Stimulated activated CD4-positive, alpha-beta T cell treated with anti-CD3 and anti-CD28 coated beads, Interleukin-12 subunit alpha, Interleukin-12 subunit beta, amount 100 ng/mL, for 48 hours (primary cell): ENCODE measurements at regions not wholly inside any gene's neighbourhood (a gene's known extent, or its start where the extent isn't known, plus 50 kb on each side); places are given as distances from the start of the nearest gene placed in this dataset.

ENCODE experiments used
- DNase-seq, 3 donors: peaks; one replicate each; pipeline ENCODE4 v3.0.0-alpha.2; 2020; ENCODE audit warnings: low read depth in 2 of 3, low spot score in 1 of 3

GRCh38 chr3:115324056-115324455, 177.0 kb upstream of the ZBTB20 start:
- DNase-seq = no peak

GRCh38 chr3:115325539-115325938, 178.5 kb upstream of the ZBTB20 start:
- DNase-seq = no peak

GRCh38 chr3:115330430-115330829, 183.3 kb upstream of the ZBTB20 start:
- no peak for DNase-seq

- DNase-seq = no peak
Measured at GRCh38 chr3:115332998-115333397, 185.9 kb upstream of the ZBTB20 start.

GRCh38 chr3:115336836-115337235, 189.7 kb upstream of the ZBTB20 start:
- no peak for DNase-seq

GRCh38 chr3:115340586-115340985, 193.5 kb upstream of the ZBTB20 start:
- DNase-seq = no peak

- DNase-seq = no peak
Measured at GRCh38 chr3:115341208-115341607, 194.1 kb upstream of the ZBTB20 start.

GRCh38 chr3:115347737-115348136, 200.6 kb upstream of the ZBTB20 start:
- DNase-seq = no peak

GRCh38 chr3:115348412-115348811, 201.3 kb upstream of the ZBTB20 start:
- no peak for DNase-seq

GRCh38 chr3:115348951-115349745, 202.1 kb upstream of the ZBTB20 start:
- no peak for DNase-seq

- no peak for DNase-seq
Measured at GRCh38 chr3:115350606-115351005, 203.5 kb upstream of the ZBTB20 start.

- DNase-seq = no peak
Measured at GRCh38 chr3:115351193-115351592, 204.1 kb upstream of the ZBTB20 start.

GRCh38 chr3:115354010-115354409, 206.9 kb upstream of the ZBTB20 start:
- DNase-seq = no peak

- DNase-seq = no peak
Measured at GRCh38 chr3:115357456-115357855, 210.4 kb upstream of the ZBTB20 start.

GRCh38 chr3:115359536-115359935, 212.4 kb upstream of the ZBTB20 start:
- DNase-seq = no peak

- DNase-seq = no peak
Measured at GRCh38 chr3:115361806-115362205, 214.7 kb upstream of the ZBTB20 start.

- no peak for DNase-seq
Measured at GRCh38 chr3:115363071-115363470, 216.0 kb upstream of the ZBTB20 start.

GRCh38 chr3:115369021-115369420, 221.9 kb upstream of the ZBTB20 start:
- no peak for DNase-seq

GRCh38 chr3:115375362-115375761, 228.3 kb upstream of the ZBTB20 start:
- no peak for DNase-seq

GRCh38 chr3:115380883-115381572, 233.9 kb upstream of the ZBTB20 start:
- DNase-seq = no peak

- DNase-seq = no peak
Measured at GRCh38 chr3:115381573-115381912, 234.5 kb upstream of the ZBTB20 start.

- no peak for DNase-seq
Measured at GRCh38 chr3:115381931-115382330, 234.8 kb upstream of the ZBTB20 start.

- DNase-seq = no peak
Measured at GRCh38 chr3:115384381-115384780, 237.3 kb upstream of the ZBTB20 start.
